DND-41 (cell line): ENCODE measurements at regions not wholly inside any gene's neighbourhood (a gene's known extent, or its start where the extent isn't known, plus 50 kb on each side); places are given as distances from the start of the nearest gene placed in this dataset.

ENCODE experiments used
- CTCF ChIP-seq: IDR thresholded peaks from 2 replicates; pipeline ENCODE4 v1.5.1; 2012; ENCODE audit warnings: borderline replicate concordance, low read length, moderate library complexity, mild to moderate bottlenecking; ENCODE audit not compliant: poor library complexity, severe bottlenecking; ENCODE audit errors: extremely low read depth
- EZH2 ChIP-seq: IDR thresholded peaks from 3 replicates; pipeline ENCODE4 v1.6.1; 2012; ENCODE audit warnings: borderline replicate concordance, low read depth, mild to moderate bottlenecking, moderate library complexity, low read length, inconsistent platforms; ENCODE audit not compliant: severe bottlenecking

- TF ChIP-seq CTCF, result no peak
- TF ChIP-seq EZH2, result no peak
Observed at GRCh38 chr4:83728191-83728590, 192.3 kb downstream of the GPAT3 start.
